ENCODE measurements at regions not wholly inside any gene's neighbourhood (a gene's known extent, or its start where the extent isn't known, plus 50 kb on each side); places are given as distances from the start of the nearest gene placed in this dataset.

DNA sequence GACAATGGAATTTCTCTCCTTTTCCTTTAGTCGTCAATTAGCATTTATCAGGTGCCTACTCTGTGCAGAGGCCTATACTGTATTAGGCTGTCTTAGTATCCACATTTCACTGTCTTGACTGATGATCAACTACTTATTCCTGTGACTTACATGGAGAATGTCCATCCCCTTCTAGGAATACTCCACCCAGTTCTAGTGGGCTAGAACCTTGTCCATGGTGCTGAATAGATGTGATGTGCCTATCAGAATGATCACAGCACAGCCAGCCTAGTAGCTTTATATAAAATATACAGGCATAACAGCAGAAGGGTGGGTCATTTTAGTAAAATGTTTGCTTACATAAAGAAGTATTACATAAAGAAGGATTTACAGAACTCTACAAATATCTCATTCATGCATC lies 621.4 kb downstream of the PDCD6IP start:
- H3K4me3 ChIP-seq (ENCODE audit: low read length), result no peak overlapping the region
- H3K9me3 ChIP-seq (ENCODE audit: low read length), result no peaks in the 10 kb centered on the region
- H3K36me3 ChIP-seq (ENCODE audit: insufficient read depth, low read length), result no peaks in the 10 kb centered on the region
- H4K20me1 ChIP-seq (ENCODE audit: insufficient read depth), result no peaks in the 10 kb centered on the region
- no peak overlapping the region for H3K4me2 ChIP-seq (ENCODE audit: low read length)
- TF ChIP-seq, protein P1, sequence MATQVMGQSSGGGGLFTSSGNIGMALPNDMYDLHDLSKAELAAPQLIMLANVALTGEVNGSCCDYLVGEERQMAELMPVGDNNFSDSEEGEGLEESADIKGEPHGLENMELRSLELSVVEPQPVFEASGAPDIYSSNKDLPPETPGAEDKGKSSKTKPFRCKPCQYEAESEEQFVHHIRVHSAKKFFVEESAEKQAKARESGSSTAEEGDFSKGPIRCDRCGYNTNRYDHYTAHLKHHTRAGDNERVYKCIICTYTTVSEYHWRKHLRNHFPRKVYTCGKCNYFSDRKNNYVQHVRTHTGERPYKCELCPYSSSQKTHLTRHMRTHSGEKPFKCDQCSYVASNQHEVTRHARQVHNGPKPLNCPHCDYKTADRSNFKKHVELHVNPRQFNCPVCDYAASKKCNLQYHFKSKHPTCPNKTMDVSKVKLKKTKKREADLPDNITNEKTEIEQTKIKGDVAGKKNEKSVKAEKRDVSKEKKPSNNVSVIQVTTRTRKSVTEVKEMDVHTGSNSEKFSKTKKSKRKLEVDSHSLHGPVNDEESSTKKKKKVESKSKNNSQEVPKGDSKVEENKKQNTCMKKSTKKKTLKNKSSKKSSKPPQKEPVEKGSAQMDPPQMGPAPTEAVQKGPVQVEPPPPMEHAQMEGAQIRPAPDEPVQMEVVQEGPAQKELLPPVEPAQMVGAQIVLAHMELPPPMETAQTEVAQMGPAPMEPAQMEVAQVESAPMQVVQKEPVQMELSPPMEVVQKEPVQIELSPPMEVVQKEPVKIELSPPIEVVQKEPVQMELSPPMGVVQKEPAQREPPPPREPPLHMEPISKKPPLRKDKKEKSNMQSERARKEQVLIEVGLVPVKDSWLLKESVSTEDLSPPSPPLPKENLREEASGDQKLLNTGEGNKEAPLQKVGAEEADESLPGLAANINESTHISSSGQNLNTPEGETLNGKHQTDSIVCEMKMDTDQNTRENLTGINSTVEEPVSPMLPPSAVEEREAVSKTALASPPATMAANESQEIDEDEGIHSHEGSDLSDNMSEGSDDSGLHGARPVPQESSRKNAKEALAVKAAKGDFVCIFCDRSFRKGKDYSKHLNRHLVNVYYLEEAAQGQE (IDR thresholded peaks at IDR 0.05; ENCODE audit: borderline replicate concordance), result no peak
- no peaks in the 10 kb centered on the region for H3K27me3 ChIP-seq (ENCODE audit: insufficient read depth, low read depth, low read length)
- H3K9me2 ChIP-seq (ENCODE audit: insufficient read depth, low read length), result no peaks in the 10 kb centered on the region
- H3K27ac ChIP-seq (ENCODE audit: low read length), result no peak overlapping the region
- no peak overlapping the region for H2AFZ ChIP-seq (ENCODE audit: low read depth, low read length)
- no peak overlapping the region for H3K9ac ChIP-seq (ENCODE audit: low read length)
- H3K79me2 ChIP-seq (replicated peaks; ENCODE audit: insufficient read depth, low read length), result no peaks in the 10 kb centered on the region
- H3F3A ChIP-seq (ENCODE audit: insufficient read depth, low read length, poor library complexity, severe bottlenecking), result no peaks in the 10 kb centered on the region

DNA sequence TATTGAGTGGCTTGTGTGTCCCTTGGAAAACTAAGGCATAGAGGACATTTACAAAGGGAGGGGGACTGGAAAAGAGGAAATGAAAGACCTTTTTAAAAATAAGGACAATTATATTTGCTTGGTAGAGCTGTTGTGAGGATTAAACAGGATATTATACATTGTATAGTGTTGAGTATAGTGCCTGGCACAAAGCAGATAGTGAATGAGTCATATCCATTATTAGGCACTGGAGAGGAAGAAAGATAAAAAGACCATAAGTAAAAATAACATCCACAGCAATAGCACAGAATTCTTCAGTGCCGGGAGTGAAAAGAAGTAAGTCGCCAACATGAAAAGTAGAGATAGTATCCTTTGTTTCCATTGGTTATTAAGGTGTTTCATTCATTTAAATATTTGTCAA lies 623.3 kb downstream of the PDCD6IP start:
- no peak overlapping the region for H3K4me3 ChIP-seq (ENCODE audit: low read length)
- no peaks in the 10 kb centered on the region for H3K36me3 ChIP-seq (ENCODE audit: insufficient read depth, low read length)
- no peaks in the 10 kb centered on the region for H3K79me2 ChIP-seq (replicated peaks; ENCODE audit: insufficient read depth, low read length)
- H2AFZ ChIP-seq (ENCODE audit: low read depth, low read length), result no peak overlapping the region
- TF ChIP-seq SMC3 (conservative IDR thresholded peaks at IDR 0.05; ENCODE audit: poor library complexity) (no peak), RAD21 (conservative IDR thresholded peaks at IDR 0.05) (no peak), MXI1 (conservative IDR thresholded peaks at IDR 0.05; ENCODE audit: poor library complexity, severe bottlenecking) (no peak), POLR2AphosphoS5 (IDR thresholded peaks at IDR 0.05) (no peak), TAF1 (IDR thresholded peaks at IDR 0.05; ENCODE audit: low read depth) (no peak), EP300 (conservative IDR thresholded peaks at IDR 0.05; ENCODE audit: poor library complexity, severe bottlenecking) (no peak)
- TF ChIP-seq, protein P2, sequence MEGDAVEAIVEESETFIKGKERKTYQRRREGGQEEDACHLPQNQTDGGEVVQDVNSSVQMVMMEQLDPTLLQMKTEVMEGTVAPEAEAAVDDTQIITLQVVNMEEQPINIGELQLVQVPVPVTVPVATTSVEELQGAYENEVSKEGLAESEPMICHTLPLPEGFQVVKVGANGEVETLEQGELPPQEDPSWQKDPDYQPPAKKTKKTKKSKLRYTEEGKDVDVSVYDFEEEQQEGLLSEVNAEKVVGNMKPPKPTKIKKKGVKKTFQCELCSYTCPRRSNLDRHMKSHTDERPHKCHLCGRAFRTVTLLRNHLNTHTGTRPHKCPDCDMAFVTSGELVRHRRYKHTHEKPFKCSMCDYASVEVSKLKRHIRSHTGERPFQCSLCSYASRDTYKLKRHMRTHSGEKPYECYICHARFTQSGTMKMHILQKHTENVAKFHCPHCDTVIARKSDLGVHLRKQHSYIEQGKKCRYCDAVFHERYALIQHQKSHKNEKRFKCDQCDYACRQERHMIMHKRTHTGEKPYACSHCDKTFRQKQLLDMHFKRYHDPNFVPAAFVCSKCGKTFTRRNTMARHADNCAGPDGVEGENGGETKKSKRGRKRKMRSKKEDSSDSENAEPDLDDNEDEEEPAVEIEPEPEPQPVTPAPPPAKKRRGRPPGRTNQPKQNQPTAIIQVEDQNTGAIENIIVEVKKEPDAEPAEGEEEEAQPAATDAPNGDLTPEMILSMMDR (IDR thresholded peaks at IDR 0.05; ENCODE audit: poor library complexity, severe bottlenecking), result no peak
- TF ChIP-seq, protein P1 (IDR thresholded peaks at IDR 0.05; ENCODE audit: borderline replicate concordance), result no peak
- no peaks in the 10 kb centered on the region for H3F3A ChIP-seq (ENCODE audit: insufficient read depth, low read length, poor library complexity, severe bottlenecking)
- no peak overlapping the region for H3K4me2 ChIP-seq (ENCODE audit: low read length)
- no peaks in the 10 kb centered on the region for H4K20me1 ChIP-seq (ENCODE audit: insufficient read depth)
- no peaks in the 10 kb centered on the region for H3K27me3 ChIP-seq (ENCODE audit: insufficient read depth, low read depth, low read length)
- no peaks in the 10 kb centered on the region for H3K9me3 ChIP-seq (ENCODE audit: low read length)
- H3K9me2 ChIP-seq (ENCODE audit: insufficient read depth, low read length), result no peaks in the 10 kb centered on the region
- H3K9ac ChIP-seq (ENCODE audit: low read length), result no peak overlapping the region
- no peak overlapping the region for H3K27ac ChIP-seq (ENCODE audit: low read length)

Data from neural cell (in vitro differentiated cells).